KMS-11 (cell line): ENCODE measurements at regions not wholly inside any gene's neighbourhood (a gene's known extent, or its start where the extent isn't known, plus 50 kb on each side); places are given as distances from the start of the nearest gene placed in this dataset.

Source experiments
- H2AFZ ChIP-seq: fragments of 200-600 bp; sonication (generic); 2 replicates; pipeline ENCODE4 v1.6.1; 2016; ENCODE audit warnings: antibody characterized with exemption, mixed run types, low read depth
- H3K27ac ChIP-seq: fragments of 200-600 bp; sonication (generic); 2 replicates; pipeline ENCODE4 v1.6.1; 2016; ENCODE audit warnings: mild to moderate bottlenecking, mixed run types
- H3K27me3 ChIP-seq: fragments of 200-600 bp; sonication (generic); 2 replicates; pipeline ENCODE4 v1.6.1; 2017; ENCODE audit warnings: mild to moderate bottlenecking, low read depth, mixed run types, moderate library complexity; ENCODE audit not compliant: insufficient read depth
- H3K36me3 ChIP-seq: fragments of 200-600 bp; sonication (generic); 2 replicates; pipeline ENCODE4 v1.6.1; 2017; ENCODE audit warnings: mild to moderate bottlenecking, mixed run types; ENCODE audit not compliant: insufficient read depth
- H3K4me1 ChIP-seq: fragments of 200-600 bp; sonication (generic); 2 replicates; pipeline ENCODE4 v1.6.1; 2016; ENCODE audit warnings: mild to moderate bottlenecking, low read depth, mixed run types; ENCODE audit not compliant: poor library complexity, severe bottlenecking
- H3K4me2 ChIP-seq: fragments of 200-600 bp; sonication (generic); 2 replicates; pipeline ENCODE4 v1.7.0; 2016; ENCODE audit warnings: mild to moderate bottlenecking, mixed run types
- H3K4me3 ChIP-seq: fragments of 200-600 bp; sonication (generic); IDR thresholded peaks from 2 replicates; pipeline ENCODE4 v1.6.1; 2017; ENCODE audit warnings: low read depth, low read length, mixed read lengths; ENCODE audit not compliant: insufficient read depth
- H3K79me2 ChIP-seq: fragments of 200-600 bp; sonication (generic); 2 replicates; pipeline ENCODE4 v1.6.1; 2016; ENCODE audit warnings: low read depth, mixed run types; ENCODE audit not compliant: insufficient read depth
- H3K9ac ChIP-seq: fragments of 200-600 bp; sonication (generic); 2 replicates; pipeline ENCODE4 v1.6.1; 2016; ENCODE audit warnings: mild to moderate bottlenecking, mixed run types
- H4K20me1 ChIP-seq: fragments of 200-600 bp; sonication (generic); 2 replicates; pipeline ENCODE4 v1.6.1; 2016; ENCODE audit warnings: mild to moderate bottlenecking, mixed run types; ENCODE audit not compliant: insufficient read depth
- CTCF ChIP-seq: fragments of 200-600 bp; sonication (generic); conservative IDR thresholded peaks from 2 replicates; pipeline ENCODE4 v1.6.1; 2017; ENCODE audit warnings: low read depth, mild to moderate bottlenecking, antibody characterized with exemption, low read length, moderate library complexity, mixed read lengths

GRCh38 chr20:22775256-22775655 is 190.9 kb upstream of the FOXA2 start:
- no peaks in the 10 kb centered on the region for H4K20me1 ChIP-seq
- no peaks in the 10 kb centered on the region for H3K79me2 ChIP-seq
- no peak for TF ChIP-seq CTCF
- H3K9ac ChIP-seq: no peak overlapping the region
- no peak overlapping the region for H3K4me2 ChIP-seq
- no peak overlapping the region for H2AFZ ChIP-seq
- no peak overlapping the region for H3K4me3 ChIP-seq
- H3K36me3 ChIP-seq: no peaks in the 10 kb centered on the region
- peaks cover 22% of the 10 kb centered on the region for H3K4me1 ChIP-seq
- no peak overlapping the region for H3K27ac ChIP-seq
- no peaks in the 10 kb centered on the region for H3K27me3 ChIP-seq

- Histone ChIP-seq H3K4me2 (no peak overlapping the region), H3K4me3 (no peak overlapping the region), H3K36me3 (no peaks in the 10 kb centered on the region), H3K9ac (no peak overlapping the region), H4K20me1 (no peaks in the 10 kb centered on the region), H2AFZ (no peak overlapping the region), H3K79me2 (no peaks in the 10 kb centered on the region), H3K4me1 (peaks cover 18% of the 10 kb centered on the region), H3K27ac (no peak overlapping the region), H3K27me3 (no peaks in the 10 kb centered on the region)
- no peak for TF ChIP-seq CTCF
Observed at GRCh38 chr20:22775671-22776139, 191.3 kb upstream of the FOXA2 start.

- Histone ChIP-seq H2AFZ (no peak overlapping the region), H3K27ac (no peak overlapping the region), H4K20me1 (no peaks in the 10 kb centered on the region), H3K79me2 (no peaks in the 10 kb centered on the region), H3K4me1 (peaks cover 11% of the 10 kb centered on the region), H3K4me2 (no peak overlapping the region), H3K4me3 (no peak overlapping the region), H3K9ac (no peak overlapping the region), H3K36me3 (no peaks in the 10 kb centered on the region), H3K27me3 (no peaks in the 10 kb centered on the region)
- TF ChIP-seq CTCF: no peak
Observed at GRCh38 chr20:22776369-22776768, 192.0 kb upstream of the FOXA2 start.

- H3K36me3 ChIP-seq: no peaks in the 10 kb centered on the region
- H3K27me3 ChIP-seq: no peaks in the 10 kb centered on the region
- H3K4me3 ChIP-seq: no peak overlapping the region
- no peaks in the 10 kb centered on the region for H4K20me1 ChIP-seq
- H3K4me2 ChIP-seq: no peak overlapping the region
- H3K9ac ChIP-seq: no peak overlapping the region
- TF ChIP-seq CTCF: no peak
- H3K27ac ChIP-seq: no peak overlapping the region
- H2AFZ ChIP-seq: no peak overlapping the region
- H3K4me1 ChIP-seq: no peaks in the 10 kb centered on the region
- no peaks in the 10 kb centered on the region for H3K79me2 ChIP-seq
Observed at GRCh38 chr20:22779878-22780277, 195.5 kb upstream of the FOXA2 start.
